K562 (cell line): ENCODE measurements at regions not wholly inside any gene's neighbourhood (a gene's known extent, or its start where the extent isn't known, plus 50 kb on each side); places are given as distances from the start of the nearest gene placed in this dataset.

Experiments used
- ATAC-seq: fragments of 200-7000 bp; cut with Tn5 transposase; 3 replicates; pipeline ENCODE4 v1.9.1; 2020; ENCODE audit warnings: moderate library complexity
- BruUV-seq: library from RNA; stranded (reverse); fragments of 400-500 nt; replicated peaks from 2 replicates; lab custom pipeline; 2021; lab: Mats Ljungman, UMichigan
- CTCF ChIA-PET: fragments of 300-600 bp; formaldehyde crosslinking; extraction: SDS; loops from one replicate; lab custom pipeline; 2021; ENCODE audit warnings: low intra/inter-chr PET ratio; lab: Yijun Ruan, JAX
- POLR2A ChIA-PET: fragments of 300-600, 350-650 bp; sonication (Branson Sonifier 250); formaldehyde crosslinking; extraction: SDS; loops from one replicate; lab custom pipeline; 2021; ENCODE audit warnings: antibody characterized with exemption, inconsistent platforms; lab: Yijun Ruan, JAX
- DNase-seq, 4 experiments: peaks; one replicate each; pipeline versions ENCODE4 v3.0.0 to v3.0.0-alpha.2; 2011 to 2018; ENCODE audit warnings: low spot score in 3 of 4, mixed read lengths in 3 of 4; ENCODE audit errors: extremely low read depth in 1 of 4
- FAIRE-seq: peaks from 2 replicates; lab custom pipeline; 2011; peaks lifted over from hg19 to GRCh38; lab: Jason Lieb, UNC
- H2AFZ ChIP-seq: 2 replicates; pipeline ENCODE4 v1.6.0; 2011; ENCODE audit warnings: low read depth, low read length, control low read depth, inconsistent platforms
- H3K27ac ChIP-seq: fragments of 200-600 bp; 3 replicates; pipeline ENCODE4 v1.8.0; 2011; ENCODE audit warnings: low read depth, mild to moderate bottlenecking, control low read depth, inconsistent platforms, low read length, moderate library complexity, mixed read lengths; ENCODE audit errors: extremely low read depth
- H3K27me3 ChIP-seq, 2 experiments: fragments of 300-600 bp in 1 of 2; 2 replicates in 1 of 2; 3 replicates in 1 of 2; pipeline versions ENCODE4 v1.6.0 to v1.8.0; 2011; ENCODE audit warnings: inconsistent platforms in 2 of 2, low read length in 2 of 2, mild to moderate bottlenecking in 1 of 2, mixed read lengths in 1 of 2, moderate library complexity in 1 of 2; ENCODE audit not compliant: control insufficient read depth in 2 of 2, insufficient read depth in 2 of 2
- H3K36me3 ChIP-seq: fragments of 300-600 bp; 3 replicates; pipeline ENCODE4 v1.8.0; 2011; ENCODE audit warnings: mild to moderate bottlenecking, low read length, inconsistent platforms; ENCODE audit not compliant: control insufficient read depth, insufficient read depth
- H3K4me1 ChIP-seq, 2 experiments: fragments of 200-600 bp in 1 of 2; replicated peaks in 1 of 2; 2 replicates in 1 of 2; 3 replicates in 1 of 2; pipeline versions ENCODE4 v1.5.1 to v1.8.0; 2011; ENCODE audit warnings: inconsistent platforms in 2 of 2, low read length in 2 of 2, mild to moderate bottlenecking in 1 of 2, mixed read lengths in 1 of 2, moderate library complexity in 1 of 2; ENCODE audit not compliant: control insufficient read depth in 2 of 2, insufficient read depth in 2 of 2
- H3K4me2 ChIP-seq: 2 replicates; pipeline ENCODE4 v1.6.1; 2011; ENCODE audit warnings: low read length, control low read depth, inconsistent platforms, mixed read lengths; ENCODE audit not compliant: insufficient read depth
- H3K4me3 ChIP-seq: fragments of 200-600 bp; sonication (generic), shearing (Covaris generic); 2 replicates; pipeline ENCODE4 v1.5.1; 2016; ENCODE audit warnings: control low read depth, inconsistent platforms
- H3K79me2 ChIP-seq: fragments of 200-600 bp; 3 replicates; pipeline ENCODE4 v1.8.0; 2011; ENCODE audit warnings: low read length, inconsistent platforms; ENCODE audit not compliant: control insufficient read depth, insufficient read depth
- H3K9ac ChIP-seq, 2 experiments: 2 replicates each; pipeline versions ENCODE4 v1.6.0 to v1.6.1; 2011; ENCODE audit warnings: low read depth in 2 of 2, low read length in 2 of 2, control low read depth in 1 of 2, inconsistent platforms in 1 of 2, mild to moderate bottlenecking in 1 of 2, mixed read lengths in 1 of 2; ENCODE audit not compliant: insufficient read depth in 1 of 2
- H3K9me1 ChIP-seq: one replicate; pipeline ENCODE4 v1.6.0; 2011; ENCODE audit warnings: inconsistent platforms, mild to moderate bottlenecking, low read length, moderate library complexity; ENCODE audit not compliant: control insufficient read depth, insufficient read depth
- H3K9me3 ChIP-seq: replicated peaks from 2 replicates; pipeline ENCODE4 v1.5.1; 2011; ENCODE audit warnings: low read depth, low read length, inconsistent platforms; ENCODE audit not compliant: control insufficient read depth, insufficient read depth
- H4K20me1 ChIP-seq: replicated peaks from 2 replicates; pipeline ENCODE4 v1.6.1; 2011; ENCODE audit warnings: low read length, inconsistent platforms, mixed read lengths; ENCODE audit not compliant: control insufficient read depth, insufficient read depth
- BRD9 ChIP-seq: fragments of 450-650 bp; IDR thresholded peaks from 2 replicates; pipeline ENCODE4 v1.6.1; 2018; ENCODE audit warnings: low read depth; ENCODE audit not compliant: partially characterized antibody
- CHD1 ChIP-seq: fragments of 200-600 bp; sonication (generic); IDR thresholded peaks from one replicate; pipeline ENCODE4 v1.6.1; 2012; ENCODE audit warnings: mild to moderate bottlenecking, moderate library complexity, low read length, inconsistent platforms
- CREB1 ChIP-seq, 2 experiments: sonication (generic) in 1 of 2; formaldehyde crosslinking in 1 of 2; IDR thresholded peaks; 2 replicates each; pipeline versions ENCODE4 v1.6.1 to v1.8.0; 2012 to 2022; ENCODE audit warnings: inconsistent platforms in 1 of 2, mild to moderate bottlenecking in 1 of 2, missing genetic modification reagents in 1 of 2, moderate library complexity in 1 of 2
- CREM ChIP-seq: IDR thresholded peaks from 2 replicates; pipeline ENCODE4 v1.6.1; 2014; ENCODE audit warnings: antibody characterized with exemption, low read depth
- DACH1 ChIP-seq: fragments of 450-650 bp; IDR thresholded peaks from 2 replicates; pipeline ENCODE4 v1.6.1; 2018; ENCODE audit not compliant: partially characterized antibody
- GTF2E2 ChIP-seq: fragments of 200-800 bp; sonication (Bioruptor generic); IDR thresholded peaks from 2 replicates; pipeline ENCODE4 v1.6.1; 2016; ENCODE audit warnings: missing genetic modification characterization, missing compliant biosample characterization
- HIVEP1 ChIP-seq: fragments of 250-450 bp; sonication (Bioruptor Pico); IDR thresholded peaks from 2 replicates; pipeline ENCODE4 v1.4.0; 2020; ENCODE audit warnings: mild to moderate bottlenecking
- L3MBTL2 ChIP-seq: fragments of 450-650 bp; IDR thresholded peaks from 2 replicates; pipeline ENCODE4 v1.6.1; 2016; ENCODE audit warnings: mild to moderate bottlenecking, moderate library complexity
- POLR2G ChIP-seq: fragments of 200-400 bp; formaldehyde crosslinking; IDR thresholded peaks from 2 replicates; pipeline ENCODE4 v1.6.1; 2017; ENCODE audit warnings: low read depth, mild to moderate bottlenecking, antibody characterized with exemption, low read length, moderate library complexity
- RBM22 ChIP-seq: fragments of 200-400 bp; formaldehyde crosslinking; IDR thresholded peaks from 2 replicates; pipeline ENCODE4 v1.6.1; 2018; ENCODE audit warnings: low read length, low read depth; ENCODE audit not compliant: poor library complexity, severe bottlenecking
- SAFB ChIP-seq: fragments of 200-400 bp; formaldehyde crosslinking; IDR thresholded peaks from 2 replicates; pipeline ENCODE4 v1.6.1; 2017; ENCODE audit warnings: low read depth, low read length, borderline replicate concordance
- ZNF232 ChIP-seq: sonication (generic); formaldehyde crosslinking; IDR thresholded peaks from 2 replicates; pipeline ENCODE4 v1.8.0; 2022; ENCODE audit warnings: mild to moderate bottlenecking, missing genetic modification reagents
- ZNF274 ChIP-seq: IDR thresholded peaks from 2 replicates; pipeline ENCODE4 v1.6.1; 2011; ENCODE audit warnings: low read depth, mild to moderate bottlenecking, low read length, moderate library complexity, borderline replicate concordance
- ZNF644 ChIP-seq: fragments of 200-800 bp; sonication (Bioruptor generic); IDR thresholded peaks from 2 replicates; pipeline ENCODE4 v1.6.1; 2016; ENCODE audit warnings: low read depth, missing genetic modification characterization, missing compliant biosample characterization
- ZNF77 ChIP-seq: fragments of 250-450 bp; sonication (Bioruptor Pico); IDR thresholded peaks from 2 replicates; pipeline ENCODE4 v1.5.0; 2020
- WGBS: fragments of 100-300 bp; shearing (Covaris generic); methylation state at CpG from one replicate; pipeline ENCODE4 v1.1.6; 2016; ENCODE audit warnings: low coverage, mixed read lengths; ENCODE audit not compliant: insufficient coverage; ENCODE audit errors: missing lambda C conversion rate; 5-methylcytosine and 5-hydroxymethylcytosine counted together
- in situ Hi-C: fragments of 300-500 bp; cut with MboI; formaldehyde crosslinking; loops from 4 replicates; pipeline ENCODE4 v1.15.0; 2018; ENCODE audit warnings: inconsistent platforms, mixed read lengths
- intact Hi-C: fragments of 100-400 bp; cut with micrococcal nuclease; formaldehyde crosslinking; loops from 2 replicates; pipeline ENCODE4 v1.14.2; 2022
- TF ChIP-seq, protein P1 (sequence below): sonication (generic); formaldehyde crosslinking; IDR thresholded peaks from 2 replicates; pipeline ENCODE4 v1.8.1; 2023; ENCODE audit warnings: mild to moderate bottlenecking, missing genetic modification reagents
- TF ChIP-seq, protein P2 (sequence below): fragments of 450-650 bp; IDR thresholded peaks from 2 replicates; pipeline ENCODE4 v1.6.1; 2016; ENCODE audit warnings: low read depth, mild to moderate bottlenecking, moderate library complexity
- TF ChIP-seq, protein P3 (sequence below): sonication (generic); formaldehyde crosslinking; IDR thresholded peaks from 2 replicates; pipeline ENCODE4 v1.8.0; 2022; ENCODE audit warnings: mild to moderate bottlenecking, low read depth, missing genetic modification reagents

DNA sequence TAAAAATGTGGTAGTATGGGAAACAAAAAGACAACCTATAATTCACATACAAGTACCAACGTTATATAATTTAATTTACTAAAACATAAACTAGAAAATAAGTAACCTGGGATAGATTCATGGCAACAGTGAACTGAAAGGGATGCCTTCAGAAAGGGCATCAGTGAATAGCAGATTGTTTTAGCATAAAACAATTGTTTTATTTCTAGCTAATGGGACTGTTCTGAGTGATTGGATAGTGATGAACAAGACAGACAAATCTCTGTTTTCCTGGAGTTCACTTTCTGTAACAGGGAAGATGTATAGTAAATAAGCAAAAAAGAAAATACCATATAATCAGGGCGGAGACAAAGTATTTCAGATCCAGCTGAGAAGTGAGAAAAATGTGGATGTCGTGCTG lies 379.1 kb upstream of the SPOCK3 start:
- H3K27me3 ChIP-seq = no peaks in the 10 kb centered on the region
- no peak overlapping the region for H2AFZ ChIP-seq
- WGBS = 0% methylated on average over 3 of the region's 3 CpGs
- H3K4me2 ChIP-seq = no peak overlapping the region
- in situ Hi-C loops = no loop called here
- FAIRE-seq = no peak
- H3K9me1 ChIP-seq = no peaks in the 10 kb centered on the region
- no peak overlapping the region for H3K9ac ChIP-seq
- DNase-seq = no peak
- no peak for ATAC-seq
- no peaks in the 10 kb centered on the region for H4K20me1 ChIP-seq
- no peaks in the 10 kb centered on the region for H3K36me3 ChIP-seq
- CTCF ChIA-PET = no interaction called here
- H3K4me1 ChIP-seq = no peaks in the 10 kb centered on the region
- H3K9me3 ChIP-seq = 0 out of 2 replicates have a peak, but pooled peaks cover 2% of the 10 kb centered on the region
- no peak for TF ChIP-seq SAFB
- TF ChIP-seq RBM22 = no peak
- no peak for TF ChIP-seq POLR2G
- TF ChIP-seq, protein P1, sequence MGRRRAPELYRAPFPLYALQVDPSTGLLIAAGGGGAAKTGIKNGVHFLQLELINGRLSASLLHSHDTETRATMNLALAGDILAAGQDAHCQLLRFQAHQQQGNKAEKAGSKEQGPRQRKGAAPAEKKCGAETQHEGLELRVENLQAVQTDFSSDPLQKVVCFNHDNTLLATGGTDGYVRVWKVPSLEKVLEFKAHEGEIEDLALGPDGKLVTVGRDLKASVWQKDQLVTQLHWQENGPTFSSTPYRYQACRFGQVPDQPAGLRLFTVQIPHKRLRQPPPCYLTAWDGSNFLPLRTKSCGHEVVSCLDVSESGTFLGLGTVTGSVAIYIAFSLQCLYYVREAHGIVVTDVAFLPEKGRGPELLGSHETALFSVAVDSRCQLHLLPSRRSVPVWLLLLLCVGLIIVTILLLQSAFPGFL (CRISPR knock-in tag) = no peak
- TF ChIP-seq L3MBTL2 = no peak
- TF ChIP-seq, protein P2, sequence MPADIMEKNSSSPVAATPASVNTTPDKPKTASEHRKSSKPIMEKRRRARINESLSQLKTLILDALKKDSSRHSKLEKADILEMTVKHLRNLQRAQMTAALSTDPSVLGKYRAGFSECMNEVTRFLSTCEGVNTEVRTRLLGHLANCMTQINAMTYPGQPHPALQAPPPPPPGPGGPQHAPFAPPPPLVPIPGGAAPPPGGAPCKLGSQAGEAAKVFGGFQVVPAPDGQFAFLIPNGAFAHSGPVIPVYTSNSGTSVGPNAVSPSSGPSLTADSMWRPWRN = no peak
- TF ChIP-seq CREB1 (IDR thresholded peaks at IDR 0.05) = no peak
- TF ChIP-seq CREB1 (CRISPR knock-in tag; IDR thresholded peaks at IDR 0.05) = no peak
- no peak for TF ChIP-seq ZNF77 (CRISPR knock-in tag)
- TF ChIP-seq BRD9 = no peak
- no peak for TF ChIP-seq ZNF232 (CRISPR knock-in tag)
- TF ChIP-seq, protein P3, sequence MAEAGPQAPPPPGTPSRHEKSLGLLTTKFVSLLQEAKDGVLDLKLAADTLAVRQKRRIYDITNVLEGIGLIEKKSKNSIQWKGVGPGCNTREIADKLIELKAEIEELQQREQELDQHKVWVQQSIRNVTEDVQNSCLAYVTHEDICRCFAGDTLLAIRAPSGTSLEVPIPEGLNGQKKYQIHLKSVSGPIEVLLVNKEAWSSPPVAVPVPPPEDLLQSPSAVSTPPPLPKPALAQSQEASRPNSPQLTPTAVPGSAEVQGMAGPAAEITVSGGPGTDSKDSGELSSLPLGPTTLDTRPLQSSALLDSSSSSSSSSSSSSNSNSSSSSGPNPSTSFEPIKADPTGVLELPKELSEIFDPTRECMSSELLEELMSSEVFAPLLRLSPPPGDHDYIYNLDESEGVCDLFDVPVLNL = no peak
- TF ChIP-seq DACH1 = no peak
- TF ChIP-seq ZNF274 = no peak
- TF ChIP-seq CREM = no peak
- TF ChIP-seq CHD1 = no peak
- no peak for TF ChIP-seq ZNF644
- TF ChIP-seq HIVEP1 = no peak
- no peak for TF ChIP-seq GTF2E2 (tag)
- no peak overlapping the region for H3K27ac ChIP-seq
- H3K79me2 ChIP-seq = no peaks in the 10 kb centered on the region
- POLR2A ChIA-PET = no interaction called here
- intact Hi-C loops = no loop called here
- no TSS peak for BruUV-seq
- H3K4me3 ChIP-seq = no peak overlapping the region
